CD4-positive, alpha-beta memory T cell (primary cell): ENCODE measurements at regions not wholly inside any gene's neighbourhood (a gene's known extent, or its start where the extent isn't known, plus 50 kb on each side); places are given as distances from the start of the nearest gene placed in this dataset.
A peak's percentile ranks its signal among the peaks of the same experiment; 100 is the strongest.
"Not testable (repeated sequence)": the region's sequence is repeated elsewhere in the genome, so short reads cannot be mapped to it uniquely, and the experiment has no call there.

Source experiments
- CTCF ChIA-PET: fragments of 350-600 bp; sonication (Branson Sonifier 250); formaldehyde crosslinking; loops from one replicate; lab custom pipeline; 2021; ENCODE audit warnings: inconsistent platforms; ENCODE audit not compliant: partially characterized antibody; lab: Charles Lee
- POLR2A ChIA-PET: fragments of 350-600 bp; sonication (Branson Sonifier 250); formaldehyde crosslinking; loops from one replicate; lab custom pipeline; 2021; ENCODE audit not compliant: partially characterized antibody; lab: Charles Lee
- DNase-seq, 5 donors: peaks; one replicate each; pipeline versions ENCODE4 v3.0.0 to v3.0.0-alpha.2; 2020 to 2022; ENCODE audit warnings: mixed read lengths in 1 of 5
- H3K27ac ChIP-seq: one replicate; pipeline ENCODE4 v1.7.0; 2013; ENCODE audit warnings: low read depth, low read length
- H3K27me3 ChIP-seq: 2 replicates; pipeline ENCODE4 v1.7.0; 2013; ENCODE audit warnings: mild to moderate bottlenecking, low read length, moderate library complexity; ENCODE audit not compliant: insufficient read depth
- H3K36me3 ChIP-seq: 2 replicates; pipeline ENCODE4 v1.7.0; 2013; ENCODE audit warnings: mild to moderate bottlenecking, low read length, moderate library complexity; ENCODE audit not compliant: insufficient read depth
- H3K4me1 ChIP-seq: 2 replicates; pipeline ENCODE4 v1.7.0; 2013; ENCODE audit warnings: mild to moderate bottlenecking, low read length, moderate library complexity; ENCODE audit not compliant: insufficient read depth
- H3K4me3 ChIP-seq, 2 donors: one replicate each; pipeline ENCODE4 v1.7.0; 2013; ENCODE audit warnings: low read length in 2 of 2, mild to moderate bottlenecking in 1 of 2
- H3K9me3 ChIP-seq, 2 donors: one replicate each; pipeline ENCODE4 v1.7.0; 2013; ENCODE audit warnings: low read length in 2 of 2, control low read depth in 1 of 2; ENCODE audit not compliant: control insufficient read depth in 1 of 2
- H3K27ac Mint-ChIP-seq, 7 donors: one replicate each; pipeline ENCODE4 v1.8.0; 2020 to 2021; ENCODE audit warnings: mixed read lengths in 7 of 7, mild to moderate bottlenecking in 6 of 7, inconsistent platforms in 3 of 7, moderate library complexity in 3 of 7
- H3K27me3 Mint-ChIP-seq, 2 donors: one replicate each; pipeline ENCODE4 v1.8.0; 2020 to 2021; ENCODE audit warnings: mixed read lengths in 2 of 2
- H3K36me3 Mint-ChIP-seq, 2 donors: one replicate each; pipeline ENCODE4 v1.8.0; 2020 to 2021; ENCODE audit warnings: mixed read lengths in 2 of 2, inconsistent platforms in 1 of 2, mild to moderate bottlenecking in 1 of 2
- H3K4me1 Mint-ChIP-seq, 4 donors: one replicate each; pipeline ENCODE4 v1.8.0; 2020 to 2021; ENCODE audit warnings: mixed read lengths in 4 of 4, mild to moderate bottlenecking in 1 of 4
- H3K4me3 Mint-ChIP-seq, 8 donors: one replicate each; pipeline ENCODE4 v1.8.0; 2020 to 2021; ENCODE audit warnings: mixed read lengths in 8 of 8, mild to moderate bottlenecking in 7 of 8, moderate library complexity in 6 of 8, inconsistent platforms in 3 of 8
- H3K9me3 Mint-ChIP-seq, 8 donors: one replicate each; pipeline ENCODE4 v1.8.0; 2020 to 2021; ENCODE audit warnings: mixed read lengths in 8 of 8, mild to moderate bottlenecking in 5 of 8, inconsistent platforms in 3 of 8, moderate library complexity in 1 of 8
- intact Hi-C: fragments of 100-400 bp; cut with micrococcal nuclease; formaldehyde crosslinking; loops from one replicate; pipeline ENCODE4 v1.15.1; 2023

GRCh38 chr2:111463956-111464355 is 343.2 kb downstream of the BCL2L11 start:
- H3K9me3 Mint-ChIP-seq, H3K36me3 Mint-ChIP-seq, H3K4me1 Mint-ChIP-seq, H3K27me3 Mint-ChIP-seq, intact Hi-C loops, H3K27ac ChIP-seq, H3K27ac Mint-ChIP-seq, H3K27me3 ChIP-seq, H3K4me3 ChIP-seq, POLR2A ChIA-PET, H3K9me3 ChIP-seq, CTCF ChIA-PET, H3K36me3 ChIP-seq: not testable (repeated sequence)
- peaks cover 10% of the 10 kb centered on the region for H3K4me1 ChIP-seq
- peak; percentile 32 to 56 (median 40) for DNase-seq
- peak overlapping the region in 1 of 8 donors; percentile 44 for H3K4me3 Mint-ChIP-seq

- H3K27me3 Mint-ChIP-seq, H3K9me3 Mint-ChIP-seq, H3K27me3 ChIP-seq, H3K36me3 ChIP-seq, intact Hi-C loops, DNase-seq, CTCF ChIA-PET, POLR2A ChIA-PET, H3K4me3 ChIP-seq, H3K4me1 Mint-ChIP-seq, H3K36me3 Mint-ChIP-seq, H3K27ac ChIP-seq, H3K9me3 ChIP-seq: not testable (repeated sequence)
- peak overlapping the region in 2 of 7 donors; percentile 41 to 66 for H3K27ac Mint-ChIP-seq
- H3K4me3 Mint-ChIP-seq, result peak overlapping the region in 1 of 8 donors; percentile 16
- peaks cover 10% of the 10 kb centered on the region for H3K4me1 ChIP-seq
Observed at GRCh38 chr2:111464367-111464766, 343.7 kb downstream of the BCL2L11 start.

- H3K9me3 Mint-ChIP-seq, DNase-seq, POLR2A ChIA-PET, intact Hi-C loops, H3K4me3 Mint-ChIP-seq, H3K36me3 ChIP-seq, H3K27me3 ChIP-seq, H3K27ac Mint-ChIP-seq, H3K9me3 ChIP-seq, H3K27ac ChIP-seq, H3K4me3 ChIP-seq, H3K27me3 Mint-ChIP-seq, CTCF ChIA-PET, H3K4me1 Mint-ChIP-seq, H3K36me3 Mint-ChIP-seq: not testable (repeated sequence)
- H3K4me1 ChIP-seq, result peaks cover 10% of the 10 kb centered on the region
Observed at GRCh38 chr2:111465521-111465920, 344.8 kb downstream of the BCL2L11 start.

- H3K27me3 Mint-ChIP-seq, H3K27ac Mint-ChIP-seq, H3K9me3 ChIP-seq, H3K4me1 Mint-ChIP-seq, H3K9me3 Mint-ChIP-seq, CTCF ChIA-PET, H3K4me3 Mint-ChIP-seq, H3K4me3 ChIP-seq, H3K27me3 ChIP-seq, H3K36me3 ChIP-seq, H3K27ac ChIP-seq, POLR2A ChIA-PET, H3K36me3 Mint-ChIP-seq, intact Hi-C loops, DNase-seq: not testable (repeated sequence)
- peaks cover 10% of the 10 kb centered on the region for H3K4me1 ChIP-seq
Observed at GRCh38 chr2:111466744-111467143, 346.0 kb downstream of the BCL2L11 start.

- H3K36me3 ChIP-seq, H3K4me1 Mint-ChIP-seq, H3K27ac Mint-ChIP-seq, DNase-seq, POLR2A ChIA-PET, H3K4me3 Mint-ChIP-seq, H3K9me3 Mint-ChIP-seq, H3K27me3 Mint-ChIP-seq, H3K4me1 ChIP-seq, H3K9me3 ChIP-seq, intact Hi-C loops, H3K27me3 ChIP-seq, H3K27ac ChIP-seq, H3K4me3 ChIP-seq, H3K36me3 Mint-ChIP-seq, CTCF ChIA-PET: not testable (repeated sequence)
Observed at GRCh38 chr2:111470924-111471323, 350.2 kb downstream of the BCL2L11 start.

GRCh38 chr2:111471791-111472530 is 351.2 kb downstream of the BCL2L11 start:
- H3K4me1 ChIP-seq, H3K4me1 Mint-ChIP-seq, H3K4me3 ChIP-seq, H3K27ac ChIP-seq, DNase-seq, H3K9me3 Mint-ChIP-seq, H3K36me3 ChIP-seq, H3K27ac Mint-ChIP-seq, H3K27me3 ChIP-seq, H3K9me3 ChIP-seq, H3K27me3 Mint-ChIP-seq, CTCF ChIA-PET, H3K36me3 Mint-ChIP-seq, H3K4me3 Mint-ChIP-seq, POLR2A ChIA-PET, intact Hi-C loops: not testable (repeated sequence)

GRCh38 chr2:111472844-111473403 is 352.2 kb downstream of the BCL2L11 start:
- H3K4me1 Mint-ChIP-seq, H3K27me3 Mint-ChIP-seq, H3K4me3 ChIP-seq, DNase-seq, POLR2A ChIA-PET, H3K9me3 ChIP-seq, intact Hi-C loops, H3K4me1 ChIP-seq, H3K9me3 Mint-ChIP-seq, H3K36me3 ChIP-seq, H3K36me3 Mint-ChIP-seq, H3K27ac ChIP-seq, H3K4me3 Mint-ChIP-seq, H3K27me3 ChIP-seq, CTCF ChIA-PET: not testable (repeated sequence)
- peak overlapping the region in 4 of 7 donors; percentile 4 to 65 (median 16) for H3K27ac Mint-ChIP-seq
